H1 (cell line): ENCODE measurements at regions not wholly inside any gene's neighbourhood (a gene's known extent, or its start where the extent isn't known, plus 50 kb on each side); places are given as distances from the start of the nearest gene placed in this dataset.

ENCODE experiments used
- CHD1 ChIP-seq: IDR thresholded peaks from 2 replicates; pipeline ENCODE4 v1.6.1; 2012; ENCODE audit warnings: low read depth, low read length, improper control_type of control experiment
- CHD2 ChIP-seq: IDR thresholded peaks from 2 replicates; pipeline ENCODE4 v1.6.1; 2012; ENCODE audit warnings: low read length, improper control_type of control experiment
- CHD7 ChIP-seq: fragments of 300-600 bp; sonication (generic); IDR thresholded peaks from 2 replicates; pipeline ENCODE4 v1.7.1; 2012; ENCODE audit warnings: low read length, moderate library complexity, mild to moderate bottlenecking, inconsistent platforms; ENCODE audit not compliant: insufficient replicate concordance
- EP300 ChIP-seq, 2 experiments: IDR thresholded peaks; 1 replicate in 1 of 2; 2 replicates in 1 of 2; pipeline ENCODE4 v1.6.1; 2011 to 2012; ENCODE audit warnings: low read depth in 2 of 2, low read length in 2 of 2, mild to moderate bottlenecking in 2 of 2, borderline replicate concordance in 1 of 2, inconsistent platforms in 1 of 2, moderate library complexity in 1 of 2
- HDAC6 ChIP-seq: IDR thresholded peaks from one replicate; pipeline ENCODE4 v1.7.1; 2012; ENCODE audit warnings: low read depth, mild to moderate bottlenecking, inconsistent platforms, low read length, moderate library complexity
- JUND ChIP-seq: IDR thresholded peaks from 2 replicates; pipeline ENCODE4 v1.6.1; 2011; ENCODE audit warnings: mild to moderate bottlenecking, improper control_type of control experiment, low read length
- NRF1 ChIP-seq: IDR thresholded peaks from 2 replicates; pipeline ENCODE4 v1.6.1; 2011; ENCODE audit warnings: mild to moderate bottlenecking, low read depth, low read length, improper control_type of control experiment
- RNF2 ChIP-seq: fragments of 200-900, 300-1000 bp; sonication (generic); IDR thresholded peaks from 2 replicates; pipeline ENCODE4 v1.7.1; 2016; ENCODE audit warnings: borderline replicate concordance, low read depth, mild to moderate bottlenecking, antibody characterized with exemption, low read length; ENCODE audit not compliant: poor library complexity, severe bottlenecking; ENCODE audit errors: missing control alignments
- ZNF274 ChIP-seq: IDR thresholded peaks from 2 replicates; pipeline ENCODE4 v1.7.0; 2012; ENCODE audit warnings: low read length, borderline replicate concordance; ENCODE audit errors: extremely low read depth
- TF ChIP-seq, protein P1 (sequence below): IDR thresholded peaks from 2 replicates; pipeline ENCODE4 v1.6.1; 2012; ENCODE audit warnings: inconsistent platforms

DNA sequence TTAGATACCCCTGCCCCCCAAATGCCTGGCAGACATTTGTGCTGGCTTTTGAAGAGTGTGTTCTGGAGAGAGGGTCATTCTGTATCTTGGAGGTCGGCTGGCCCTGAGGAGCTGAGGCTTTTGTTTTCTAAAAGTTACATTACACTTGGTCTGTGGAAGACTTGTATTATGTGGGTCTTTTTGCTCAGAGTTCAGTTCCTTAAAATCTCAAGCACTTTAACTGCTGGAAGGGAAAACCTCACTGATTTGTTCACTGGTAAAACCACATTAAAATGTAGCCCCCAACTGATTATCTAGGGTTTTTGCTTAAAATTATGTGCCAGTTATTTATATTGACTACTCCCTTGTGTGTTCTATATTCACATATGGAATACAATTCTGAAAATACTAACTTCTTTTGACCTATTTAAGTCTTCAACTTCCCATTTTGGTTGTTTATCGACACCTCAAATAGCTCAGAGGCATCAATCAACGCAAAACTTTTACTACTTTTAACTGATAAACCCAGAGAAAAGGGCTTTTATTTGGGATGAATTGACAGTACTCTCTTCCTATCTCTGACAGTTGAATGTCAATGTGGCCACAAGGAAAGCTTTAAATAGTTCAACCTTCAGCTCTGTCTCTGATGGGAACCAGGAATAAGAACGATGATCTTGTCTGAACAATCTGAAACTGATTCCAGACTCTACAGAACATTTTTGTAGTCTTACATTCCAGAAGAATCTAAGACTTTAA, 54.0 kb upstream of the MAP3K1 start (continued):
- TF ChIP-seq CHD7 (no peak), RNF2 (no peak), CHD1 (no peak), ZNF274 (no peak), CHD2 (no peak), JUND (no peak), NRF1 (no peak), EP300 (IDR thresholded peaks at IDR 0.05; ENCODE audit: borderline replicate concordance in 1 of 2, low read depth in 2 of 2, low read length in 2 of 2) (no peak), HDAC6 (no peak)
- TF ChIP-seq, protein P1, sequence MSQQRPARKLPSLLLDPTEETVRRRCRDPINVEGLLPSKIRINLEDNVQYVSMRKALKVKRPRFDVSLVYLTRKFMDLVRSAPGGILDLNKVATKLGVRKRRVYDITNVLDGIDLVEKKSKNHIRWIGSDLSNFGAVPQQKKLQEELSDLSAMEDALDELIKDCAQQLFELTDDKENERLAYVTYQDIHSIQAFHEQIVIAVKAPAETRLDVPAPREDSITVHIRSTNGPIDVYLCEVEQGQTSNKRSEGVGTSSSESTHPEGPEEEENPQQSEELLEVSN = no peak
